ENCODE measurements at regions not wholly inside any gene's neighbourhood (a gene's known extent, or its start where the extent isn't known, plus 50 kb on each side); places are given as distances from the start of the nearest gene placed in this dataset.

DNA sequence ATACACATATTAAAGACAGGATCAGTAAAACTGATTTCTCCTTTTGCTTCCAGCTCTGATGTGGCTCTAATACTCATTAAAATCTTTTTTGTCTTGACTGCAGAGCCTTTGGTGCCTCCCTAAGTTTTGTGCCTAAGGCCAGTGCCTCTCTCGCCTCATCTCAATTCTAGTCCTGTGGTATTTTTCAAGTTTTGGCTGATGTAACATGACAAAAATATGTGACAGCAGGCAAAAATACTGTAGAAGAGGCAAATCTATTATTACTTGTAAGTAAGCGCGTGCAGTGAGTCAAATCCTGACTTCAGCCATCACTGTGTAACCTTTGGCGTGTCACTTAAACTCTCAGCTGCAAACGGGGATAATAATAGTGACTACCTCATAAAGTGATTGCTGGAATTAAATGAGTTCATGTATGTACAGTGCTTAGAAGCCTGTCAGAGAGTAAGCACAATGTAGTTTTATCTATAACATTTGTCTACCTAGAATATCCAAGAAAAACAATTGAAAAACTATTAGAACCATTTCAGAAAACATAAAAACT is 74.0 kb downstream of the MAB21L3 start:
- no peak overlapping the region for H2AFZ ChIP-seq (ENCODE audit: low read length)
- no peak for DNase-seq (ENCODE audit: insufficient read length, low spot score, missing footprints)

DNA sequence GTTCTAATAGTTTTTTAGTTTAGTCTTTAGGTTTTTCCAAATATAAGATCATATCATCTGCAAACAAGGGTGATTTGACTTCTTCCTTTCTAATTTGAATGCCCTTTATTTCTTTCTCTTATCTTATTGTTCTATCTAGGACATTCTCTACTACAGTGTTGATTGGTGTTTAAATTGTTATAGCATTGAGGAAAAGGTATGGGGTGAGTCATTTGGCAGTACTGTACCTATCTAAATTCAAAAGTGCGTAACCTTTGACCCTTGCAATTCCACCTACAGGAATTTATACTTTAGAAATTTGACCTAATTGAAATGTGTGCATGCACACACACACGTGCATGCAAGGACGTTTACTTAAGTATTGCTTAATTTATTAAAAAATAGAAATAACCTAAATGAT is 78.3 kb downstream of the MAB21L3 start:
- no peak for DNase-seq (ENCODE audit: insufficient read length, low spot score, missing footprints)
- Histone ChIP-seq H3K9me3 (ENCODE audit: low read depth, low read length) (no peaks in the 10 kb centered on the region), H3K36me3 (ENCODE audit: insufficient read depth, low read length) (no peaks in the 10 kb centered on the region), H3K4me1 (ENCODE audit: insufficient read depth, low read length) (no peaks in the 10 kb centered on the region), H3K4me3 (ENCODE audit: insufficient read depth, low read length) (no peak overlapping the region), H4K20me1 (ENCODE audit: insufficient read depth, low read length) (no peaks in the 10 kb centered on the region), H3K27me3 (ENCODE audit: insufficient read depth, low read length) (no peaks in the 10 kb centered on the region), H3K79me2 (ENCODE audit: insufficient read depth, low read length) (no peaks in the 10 kb centered on the region), H3K4me2 (ENCODE audit: insufficient read depth, low read length) (no peak overlapping the region), H3K27ac (ENCODE audit: low read depth, low read length) (no peak overlapping the region), H2AFZ (ENCODE audit: low read length) (no peak overlapping the region)
- TF ChIP-seq, protein P1, sequence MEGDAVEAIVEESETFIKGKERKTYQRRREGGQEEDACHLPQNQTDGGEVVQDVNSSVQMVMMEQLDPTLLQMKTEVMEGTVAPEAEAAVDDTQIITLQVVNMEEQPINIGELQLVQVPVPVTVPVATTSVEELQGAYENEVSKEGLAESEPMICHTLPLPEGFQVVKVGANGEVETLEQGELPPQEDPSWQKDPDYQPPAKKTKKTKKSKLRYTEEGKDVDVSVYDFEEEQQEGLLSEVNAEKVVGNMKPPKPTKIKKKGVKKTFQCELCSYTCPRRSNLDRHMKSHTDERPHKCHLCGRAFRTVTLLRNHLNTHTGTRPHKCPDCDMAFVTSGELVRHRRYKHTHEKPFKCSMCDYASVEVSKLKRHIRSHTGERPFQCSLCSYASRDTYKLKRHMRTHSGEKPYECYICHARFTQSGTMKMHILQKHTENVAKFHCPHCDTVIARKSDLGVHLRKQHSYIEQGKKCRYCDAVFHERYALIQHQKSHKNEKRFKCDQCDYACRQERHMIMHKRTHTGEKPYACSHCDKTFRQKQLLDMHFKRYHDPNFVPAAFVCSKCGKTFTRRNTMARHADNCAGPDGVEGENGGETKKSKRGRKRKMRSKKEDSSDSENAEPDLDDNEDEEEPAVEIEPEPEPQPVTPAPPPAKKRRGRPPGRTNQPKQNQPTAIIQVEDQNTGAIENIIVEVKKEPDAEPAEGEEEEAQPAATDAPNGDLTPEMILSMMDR (IDR thresholded peaks at IDR 0.05; ENCODE audit: extremely low read depth, low read depth, low read length), result no peak

More for the DNA sequence above, 74.0 kb downstream of the MAB21L3 start:
- TF ChIP-seq, protein P1 (IDR thresholded peaks at IDR 0.05; ENCODE audit: extremely low read depth, low read depth, low read length), result no peak
- no peaks in the 10 kb centered on the region for H3K9me3 ChIP-seq (ENCODE audit: low read depth, low read length)
- H3K27me3 ChIP-seq (ENCODE audit: insufficient read depth, low read length), result peaks cover 5% of the 10 kb centered on the region
- H4K20me1 ChIP-seq (ENCODE audit: insufficient read depth, low read length), result no peaks in the 10 kb centered on the region
- H3K4me2 ChIP-seq (ENCODE audit: insufficient read depth, low read length), result no peak overlapping the region
- H3K27ac ChIP-seq (ENCODE audit: low read depth, low read length), result no peak overlapping the region
- no peaks in the 10 kb centered on the region for H3K79me2 ChIP-seq (ENCODE audit: insufficient read depth, low read length)
- no peaks in the 10 kb centered on the region for H3K36me3 ChIP-seq (ENCODE audit: insufficient read depth, low read length)
- no peak overlapping the region for H3K4me3 ChIP-seq (ENCODE audit: insufficient read depth, low read length)
- H3K4me1 ChIP-seq (ENCODE audit: insufficient read depth, low read length), result no peaks in the 10 kb centered on the region

DNA sequence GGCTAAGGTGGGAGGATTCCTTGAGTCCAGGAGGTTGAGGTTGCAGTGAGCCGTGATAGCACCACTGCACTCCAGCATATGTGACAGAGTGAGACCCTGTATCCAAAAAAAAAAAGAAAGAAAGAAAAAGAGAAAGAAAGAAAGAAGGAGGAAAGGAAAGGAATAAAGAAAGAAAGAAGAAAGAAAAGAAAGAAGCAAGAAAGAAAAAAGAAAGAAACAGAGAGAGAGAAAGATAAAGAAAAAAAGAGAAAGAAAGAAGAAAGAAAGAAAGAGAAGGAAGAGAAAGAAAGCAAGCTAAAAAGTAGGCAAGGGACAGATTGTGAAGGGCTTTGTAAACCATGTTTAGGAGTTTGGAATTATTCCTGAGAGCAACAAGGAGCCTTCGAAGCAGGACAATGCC is 80.1 kb downstream of the MAB21L3 start:
- no peaks in the 10 kb centered on the region for H3K27me3 ChIP-seq (ENCODE audit: insufficient read depth, low read length)
- no peak overlapping the region for H3K27ac ChIP-seq (ENCODE audit: low read depth, low read length)
- H3K79me2 ChIP-seq (ENCODE audit: insufficient read depth, low read length), result no peaks in the 10 kb centered on the region
- DNase-seq (ENCODE audit: insufficient read length, low spot score, missing footprints), result no peak
- H3K4me1 ChIP-seq (ENCODE audit: insufficient read depth, low read length), result no peaks in the 10 kb centered on the region
- H2AFZ ChIP-seq (ENCODE audit: low read length), result no peak overlapping the region
- no peak overlapping the region for H3K4me2 ChIP-seq (ENCODE audit: insufficient read depth, low read length)
- no peaks in the 10 kb centered on the region for H3K36me3 ChIP-seq (ENCODE audit: insufficient read depth, low read length)
- H3K9me3 ChIP-seq (ENCODE audit: low read depth, low read length), result no peaks in the 10 kb centered on the region
- no peak overlapping the region for H3K4me3 ChIP-seq (ENCODE audit: insufficient read depth, low read length)
- no peaks in the 10 kb centered on the region for H4K20me1 ChIP-seq (ENCODE audit: insufficient read depth, low read length)
- TF ChIP-seq, protein P1 (IDR thresholded peaks at IDR 0.05; ENCODE audit: extremely low read depth, low read depth, low read length), result no peak

DNA sequence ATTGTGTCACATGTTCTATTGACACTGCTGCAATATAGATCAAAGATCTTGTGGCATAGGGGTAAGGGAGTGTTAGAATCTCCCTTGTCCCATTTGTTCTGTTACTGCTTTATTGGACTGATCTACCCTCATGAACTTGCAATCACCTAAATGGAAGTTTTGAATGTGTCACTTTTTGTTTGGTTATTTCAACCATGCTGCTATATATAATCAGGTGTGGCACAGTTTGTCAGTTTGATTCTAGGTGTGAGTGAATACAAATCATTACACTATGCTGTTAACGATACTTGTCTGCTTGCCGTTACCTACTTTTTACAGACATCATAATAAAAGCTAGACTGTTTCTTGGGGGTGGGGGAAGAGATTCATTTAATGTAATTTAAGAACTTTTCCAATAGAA is 82.6 kb downstream of the MAB21L3 start:
- no peaks in the 10 kb centered on the region for H3K9me3 ChIP-seq (ENCODE audit: low read depth, low read length)
- no peak overlapping the region for H3K4me2 ChIP-seq (ENCODE audit: insufficient read depth, low read length)
- no peak overlapping the region for H2AFZ ChIP-seq (ENCODE audit: low read length)
- no peaks in the 10 kb centered on the region for H3K79me2 ChIP-seq (ENCODE audit: insufficient read depth, low read length)
- no peaks in the 10 kb centered on the region for H3K27me3 ChIP-seq (ENCODE audit: insufficient read depth, low read length)
- no peak overlapping the region for H3K27ac ChIP-seq (ENCODE audit: low read depth, low read length)
- no peaks in the 10 kb centered on the region for H3K36me3 ChIP-seq (ENCODE audit: insufficient read depth, low read length)
- TF ChIP-seq, protein P1 (IDR thresholded peaks at IDR 0.05; ENCODE audit: extremely low read depth, low read depth, low read length), result no peak
- no peaks in the 10 kb centered on the region for H3K4me1 ChIP-seq (ENCODE audit: insufficient read depth, low read length)
- no peak for DNase-seq (ENCODE audit: insufficient read length, low spot score, missing footprints)
- no peak overlapping the region for H3K4me3 ChIP-seq (ENCODE audit: insufficient read depth, low read length)
- H4K20me1 ChIP-seq (ENCODE audit: insufficient read depth, low read length), result no peaks in the 10 kb centered on the region
